GM18951 (cell line): ENCODE measurements at regions not wholly inside any gene's neighbourhood (a gene's known extent, or its start where the extent isn't known, plus 50 kb on each side); places are given as distances from the start of the nearest gene placed in this dataset.
"Not testable (repeated sequence)": the region's sequence is repeated elsewhere in the genome, so short reads cannot be mapped to it uniquely, and the experiment has no call there.

Source experiments
- POLR2A ChIP-seq: IDR thresholded peaks from 4 replicates; pipeline ENCODE4 v1.6.1; 2011; ENCODE audit warnings: mild to moderate bottlenecking; ENCODE audit not compliant: insufficient read length, insufficient read depth; ENCODE audit errors: extremely low read depth
- in situ Hi-C: fragments of 300-500 bp; cut with MboI; formaldehyde crosslinking; loops from one replicate; pipeline ENCODE4 v1.12.0; 2022; ENCODE audit warnings: low sequenced_read_pairs, mixed read lengths, inconsistent platforms; ENCODE audit not compliant: unreplicated experiment

DNA sequence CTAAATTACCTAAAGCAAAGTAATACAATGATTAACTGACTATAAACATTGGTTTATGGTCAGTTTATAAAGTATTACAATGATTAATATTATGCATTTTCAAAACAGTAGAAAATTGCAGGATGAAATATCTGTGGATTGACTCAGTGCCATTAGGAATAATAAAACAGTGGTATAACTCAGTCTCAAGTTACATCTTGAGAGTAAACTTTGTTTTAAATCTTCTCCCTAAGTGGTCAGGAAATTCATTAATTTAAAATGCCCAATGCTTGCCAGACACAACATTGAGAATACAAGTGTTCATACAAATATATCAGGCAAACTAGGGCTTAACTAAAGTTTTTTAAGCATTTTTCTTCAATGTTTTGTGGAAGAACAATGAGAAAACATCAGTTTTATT, 257.8 kb downstream of the ETV1 start:
- in situ Hi-C loops = no loop called here
- no peak for TF ChIP-seq POLR2A

DNA sequence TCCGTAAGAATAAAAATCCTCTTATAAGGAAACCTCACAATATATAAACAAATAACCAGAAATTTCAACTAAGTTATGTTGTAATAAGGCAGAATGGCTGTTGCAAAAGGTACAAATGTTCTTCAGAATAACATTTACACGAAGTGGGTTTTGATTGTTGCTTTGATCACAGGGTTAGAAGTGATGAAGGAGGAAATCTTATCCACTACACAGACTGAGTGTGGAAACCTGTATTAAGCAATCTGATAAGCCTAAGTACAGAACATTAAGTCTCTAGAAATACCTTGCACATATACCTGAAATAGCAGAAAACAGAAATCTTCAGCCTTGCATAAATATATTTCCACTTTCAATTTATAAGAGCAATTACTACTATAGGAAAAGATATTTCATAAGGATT, 251.9 kb downstream of the ETV1 start:
- no peak for TF ChIP-seq POLR2A
- in situ Hi-C loops = no loop called here

DNA sequence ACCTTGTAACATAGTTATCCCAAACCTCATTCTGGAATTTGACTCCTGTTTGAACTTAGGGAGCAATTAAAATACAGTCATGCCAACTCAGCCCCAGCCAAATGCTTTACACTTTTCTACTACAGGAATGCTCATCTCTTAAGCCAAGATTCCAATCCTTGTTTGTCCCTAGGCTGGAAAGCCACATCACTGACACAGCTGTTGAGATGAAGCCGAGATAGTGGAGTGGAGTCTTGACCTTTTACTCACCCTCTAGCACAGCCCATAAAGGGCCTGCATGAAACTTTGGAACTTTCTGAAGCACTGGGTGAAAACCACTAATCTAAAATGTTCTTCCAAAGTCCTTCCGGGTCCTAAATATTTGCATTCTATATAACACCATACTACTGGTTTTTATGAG, 247.3 kb downstream of the ETV1 start:
- no peak for TF ChIP-seq POLR2A
- in situ Hi-C loops = no loop called here

DNA sequence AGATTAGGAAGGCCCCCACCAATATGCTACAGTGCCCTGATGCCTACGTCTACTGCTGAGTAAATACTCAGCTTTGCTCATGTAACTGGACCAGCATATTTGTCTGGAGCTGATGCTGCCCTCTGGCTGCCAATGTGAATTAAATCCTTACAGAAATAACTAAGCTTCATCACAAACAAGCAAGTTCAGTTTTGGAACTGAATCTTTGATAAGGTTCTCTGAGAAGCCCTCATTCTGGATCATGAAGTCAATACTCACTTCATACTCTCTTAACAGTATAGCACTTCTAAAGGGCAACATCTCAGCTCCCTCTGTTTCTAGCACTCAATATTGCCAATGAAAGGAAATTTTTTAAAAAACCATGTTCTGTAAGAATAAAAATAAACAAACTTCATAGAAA, 246.7 kb downstream of the ETV1 start:
- in situ Hi-C loops = no loop called here

DNA sequence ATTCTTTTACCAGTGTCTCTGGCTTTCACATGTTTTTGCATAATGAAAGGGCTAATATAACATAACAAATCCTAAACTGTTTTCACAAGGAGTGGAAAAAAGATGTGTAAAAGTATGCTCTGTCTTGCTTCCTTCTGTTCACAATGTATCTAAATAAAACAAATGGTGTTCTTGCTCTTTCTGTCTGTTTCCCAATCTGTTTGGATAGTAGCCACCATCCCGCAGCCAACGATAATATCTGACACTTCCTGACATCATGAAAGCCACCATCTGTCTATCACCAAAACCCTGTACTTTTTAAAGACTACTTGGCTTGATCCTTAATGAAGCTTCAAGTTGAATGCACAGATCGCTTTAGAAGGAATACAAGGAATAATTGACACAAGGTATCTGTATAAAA, 246.2 kb downstream of the ETV1 start:
- no peak for TF ChIP-seq POLR2A
- in situ Hi-C loops = no loop called here

More for the DNA sequence above, 246.7 kb downstream of the ETV1 start:
- no peak for TF ChIP-seq POLR2A

DNA sequence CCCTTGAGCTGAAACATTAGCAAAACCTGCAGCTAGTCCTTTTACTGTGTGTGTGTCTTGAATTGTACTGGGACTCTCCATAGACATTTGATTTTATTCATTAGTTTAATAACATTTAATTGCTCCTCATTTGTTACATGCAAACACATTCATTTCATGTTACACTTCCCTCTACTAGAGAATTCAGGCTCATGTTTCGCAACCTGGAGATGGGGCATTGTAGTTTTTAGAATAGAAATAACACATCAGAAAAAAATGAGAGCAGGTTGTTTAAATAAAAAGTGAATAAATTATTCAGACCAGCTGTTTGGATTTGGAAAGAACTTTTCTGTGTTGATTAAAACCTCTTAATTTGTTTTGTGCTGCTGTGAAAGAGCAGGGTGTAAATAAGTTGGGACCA, 243.9 kb downstream of the ETV1 start:
- in situ Hi-C loops = no loop called here
- TF ChIP-seq POLR2A = no peak

DNA sequence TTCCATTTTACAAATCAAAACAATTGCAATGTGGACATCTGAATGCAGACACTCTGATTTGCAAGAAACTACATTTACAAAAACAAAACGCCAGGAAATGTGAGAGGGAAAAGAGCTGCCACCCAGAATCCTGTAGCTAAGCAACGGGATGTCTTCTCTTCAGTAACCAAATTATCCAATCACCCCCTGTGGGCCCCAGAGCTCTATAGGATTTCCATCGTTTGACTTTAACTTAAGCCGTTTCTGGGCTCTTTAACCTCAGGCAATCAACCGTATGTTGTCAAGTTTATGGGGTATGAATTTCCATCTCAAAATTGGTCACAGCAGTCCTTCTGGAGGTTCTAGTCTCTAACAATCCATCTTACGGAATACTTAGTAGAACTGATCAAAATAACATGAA, 240.5 kb downstream of the ETV1 start:
- TF ChIP-seq POLR2A = no peak
- in situ Hi-C loops = no loop called here

DNA sequence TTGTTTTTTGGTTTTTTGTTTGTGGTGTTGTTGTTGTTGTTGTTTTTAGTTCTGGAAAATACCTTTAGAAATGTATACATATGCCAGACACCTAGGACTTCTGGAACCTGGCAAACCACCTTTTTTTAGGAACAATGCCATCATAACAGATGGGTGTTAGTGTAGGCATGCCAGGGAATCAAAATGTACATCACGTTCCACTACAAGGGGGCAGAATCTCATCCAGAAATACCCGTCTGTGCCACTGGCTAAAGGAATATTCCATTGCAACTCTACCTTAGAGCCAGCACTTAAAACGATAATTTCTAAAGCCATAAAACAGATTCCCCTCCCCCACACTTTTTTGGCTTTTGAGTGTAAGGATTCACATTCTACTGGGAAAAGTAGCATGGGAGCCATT, 239.8 kb downstream of the ETV1 start:
- TF ChIP-seq POLR2A = no peak
- in situ Hi-C loops = no loop called here

DNA sequence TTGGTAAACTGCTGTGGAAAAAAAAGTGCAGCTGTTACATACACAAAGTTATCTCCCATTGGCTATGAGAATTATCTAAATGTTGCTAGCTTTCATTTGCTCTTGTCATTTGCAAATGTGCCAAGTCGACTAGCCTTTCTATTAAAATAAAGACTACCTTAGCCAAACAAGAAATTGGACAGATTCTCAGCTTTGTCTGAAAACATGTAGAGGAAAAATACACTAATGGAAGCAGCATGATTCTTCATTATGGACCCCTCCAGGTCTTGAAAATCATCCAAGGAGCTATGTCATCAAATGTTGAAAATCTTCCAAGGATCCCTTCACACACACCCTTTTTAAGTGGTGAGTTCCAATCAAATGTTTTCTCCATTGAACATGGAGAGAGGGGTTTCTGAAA, 237.7 kb downstream of the ETV1 start:
- TF ChIP-seq POLR2A = no peak
- in situ Hi-C loops = no loop called here

DNA sequence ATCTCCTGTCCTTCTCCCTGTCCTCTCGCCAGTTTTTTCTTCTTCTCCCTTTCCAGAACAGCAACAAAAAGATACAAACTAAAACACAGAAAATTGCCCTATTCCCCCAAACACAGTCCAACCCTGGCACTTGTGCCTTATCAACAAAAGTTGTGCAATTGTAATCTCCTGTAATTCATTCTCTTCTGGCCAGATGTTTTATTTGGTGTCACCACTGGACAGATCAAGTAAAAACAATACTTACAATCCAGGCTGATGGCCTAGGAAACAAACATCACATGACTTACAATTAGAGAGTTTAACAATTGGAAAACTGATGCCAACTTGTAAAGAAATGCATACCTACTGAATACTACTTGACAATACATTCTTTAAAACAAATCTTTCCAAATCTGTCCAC, 231.6 kb downstream of the ETV1 start:
- TF ChIP-seq POLR2A = no peak
- in situ Hi-C loops = no loop called here

DNA sequence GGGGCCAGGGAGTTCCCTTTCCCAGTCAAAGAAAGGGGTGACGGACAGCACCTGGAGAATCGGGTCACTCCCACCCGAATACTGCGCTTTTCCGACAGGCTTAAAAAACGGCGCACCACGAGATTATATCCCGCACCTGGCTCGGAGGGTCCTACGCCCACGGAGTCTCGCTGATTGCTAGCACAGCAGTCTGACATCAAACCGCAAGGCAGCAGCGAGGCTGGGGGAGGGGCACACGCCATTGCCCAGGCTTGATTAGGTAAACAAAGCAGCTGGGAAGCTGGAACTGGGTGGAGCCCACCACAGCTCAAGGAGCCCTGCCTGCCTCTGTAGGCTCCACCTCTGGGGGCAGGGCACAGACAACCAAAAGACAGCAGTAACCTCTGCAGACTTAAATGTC, 223.6 kb downstream of the ETV1 start:
- in situ Hi-C loops = not testable (repeated sequence)

DNA sequence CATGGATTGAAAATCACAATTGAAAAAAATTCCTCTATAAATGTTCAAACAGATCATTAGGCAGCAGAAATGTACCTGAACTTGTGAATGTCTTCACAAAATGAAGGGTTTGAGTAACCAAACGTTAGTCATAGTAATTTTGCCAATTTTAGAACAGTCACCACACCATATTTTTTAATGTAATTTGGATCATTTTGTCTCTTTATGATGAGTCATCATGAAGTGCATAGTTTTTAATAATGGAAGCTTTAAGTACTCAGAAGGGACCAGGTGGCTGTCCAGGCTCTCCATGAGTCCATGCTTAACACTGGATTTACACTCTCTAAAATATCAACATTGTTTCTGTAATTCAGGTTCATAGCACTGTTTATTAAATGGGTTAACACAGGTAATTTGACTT, 219.2 kb downstream of the ETV1 start:
- no peak for TF ChIP-seq POLR2A
- in situ Hi-C loops = no loop called here

DNA sequence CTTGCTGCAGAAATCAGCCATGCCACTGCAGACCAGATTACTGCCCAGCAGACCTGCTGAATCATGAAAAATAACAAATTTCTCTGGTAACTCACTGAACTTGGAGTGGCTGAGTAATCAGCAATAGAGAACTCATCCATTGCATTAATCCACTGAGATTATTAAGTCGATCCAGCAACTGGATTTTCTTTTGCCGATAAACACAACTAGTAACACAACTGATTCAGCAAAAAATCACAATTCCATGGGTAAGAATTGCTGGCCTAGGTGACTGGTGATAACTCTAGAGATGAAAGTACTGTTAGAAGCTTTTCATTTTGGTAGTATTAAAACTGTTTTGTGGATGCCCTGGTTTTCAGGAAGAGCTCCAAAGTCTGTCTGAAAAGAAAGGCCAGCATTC, 214.5 kb downstream of the ETV1 start:
- no peak for TF ChIP-seq POLR2A
- in situ Hi-C loops = no loop called here

DNA sequence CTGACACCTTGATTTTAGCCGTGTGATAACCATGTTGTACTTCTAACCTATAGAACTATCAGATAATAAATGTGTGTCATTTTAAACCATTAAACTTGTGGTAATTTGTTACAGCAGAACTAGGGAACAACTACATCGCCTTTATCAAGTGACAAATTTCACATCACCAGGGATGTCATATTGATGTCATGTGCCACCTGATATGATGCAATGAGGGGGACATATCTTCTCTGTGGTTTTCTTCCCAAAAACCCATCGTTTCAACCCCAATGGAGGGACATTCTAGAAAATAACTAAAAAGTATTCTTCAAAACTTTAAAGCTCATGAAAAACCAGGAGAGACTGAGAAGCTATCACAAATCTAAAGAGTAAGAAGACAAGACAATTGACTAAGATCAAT, 212.2 kb downstream of the ETV1 start:
- in situ Hi-C loops = no loop called here
- no peak for TF ChIP-seq POLR2A

DNA sequence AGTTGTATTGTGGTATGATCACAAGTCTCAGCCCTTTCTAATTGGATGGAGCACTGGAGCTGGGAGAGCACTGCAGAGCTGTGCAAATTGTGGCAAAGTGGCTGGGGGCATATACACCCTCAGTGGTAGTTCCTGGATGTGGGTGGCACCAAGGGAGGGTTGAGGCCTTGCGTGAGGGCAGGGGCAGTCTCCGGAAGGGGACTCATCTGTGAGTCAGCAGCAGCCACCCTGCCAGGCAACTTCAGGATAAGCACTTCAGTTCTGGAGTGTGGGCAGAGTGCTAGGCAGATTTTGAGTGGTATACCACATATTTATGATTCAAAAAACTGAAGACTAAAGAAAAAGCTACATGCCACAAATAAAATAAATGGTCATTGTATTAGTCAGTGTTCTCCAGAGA, 210.5 kb downstream of the ETV1 start:
- no peak for TF ChIP-seq POLR2A
- in situ Hi-C loops = no loop called here

DNA sequence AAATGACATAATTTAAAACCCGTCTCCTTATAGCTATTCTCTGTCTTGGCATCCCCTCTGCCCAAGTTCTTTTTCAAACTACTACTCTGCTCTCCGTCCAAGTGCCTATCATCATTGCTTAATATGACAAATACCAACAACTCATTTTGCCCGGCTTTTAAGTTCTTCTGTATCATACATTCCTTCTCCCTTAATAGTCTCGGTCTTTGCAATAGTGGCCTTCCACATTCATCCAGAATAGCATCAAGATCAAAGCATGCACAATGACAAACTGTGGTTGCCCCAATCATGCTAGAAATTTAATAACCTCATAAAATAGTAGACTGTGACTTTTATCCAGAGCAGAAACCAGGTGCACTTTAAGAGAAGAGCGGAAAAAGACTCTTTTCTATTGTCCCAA, 198.9 kb downstream of the ETV1 start:
- in situ Hi-C loops = no loop called here
- TF ChIP-seq POLR2A = no peak

DNA sequence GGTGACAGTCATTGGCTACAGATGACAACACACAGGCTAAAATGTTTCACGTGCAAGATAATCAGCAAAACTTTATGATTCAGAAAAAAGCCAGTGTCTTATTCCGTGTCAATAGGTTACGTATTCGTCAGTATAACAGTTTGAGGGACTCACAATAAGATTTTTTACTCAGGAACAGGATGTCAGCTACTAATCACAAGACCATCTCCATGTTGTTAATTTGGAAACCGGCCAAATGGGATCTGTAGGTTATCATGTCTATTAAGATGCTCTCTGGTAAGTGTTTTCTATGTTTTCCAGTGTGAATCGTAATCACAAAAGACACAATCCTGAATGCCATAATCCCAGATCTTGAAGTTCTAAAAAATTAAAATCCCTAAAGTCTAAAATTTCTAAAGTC, 197.3 kb downstream of the ETV1 start:
- no peak for TF ChIP-seq POLR2A
- in situ Hi-C loops = no loop called here
